NB4 (cell line): ENCODE measurements at regions not wholly inside any gene's neighbourhood (a gene's known extent, or its start where the extent isn't known, plus 50 kb on each side); places are given as distances from the start of the nearest gene placed in this dataset.
"Not testable (repeated sequence)": the region's sequence is repeated elsewhere in the genome, so short reads cannot be mapped to it uniquely, and the experiment has no call there.

ENCODE experiments used
- DNase-seq: peaks from one replicate; pipeline ENCODE4 v3.0.0; 2010; ENCODE audit warnings: low read depth
- H3K4me3 ChIP-seq: one replicate; pipeline ENCODE4 v1.5.1; 2011; ENCODE audit warnings: mild to moderate bottlenecking, low read depth, low read length, moderate library complexity
- CTCF ChIP-seq: IDR thresholded peaks from one replicate; pipeline ENCODE4 v1.5.1; 2012; ENCODE audit warnings: low read depth, low read length
- MYC ChIP-seq: IDR thresholded peaks from 2 replicates; pipeline ENCODE4 v1.6.1; 2011; ENCODE audit warnings: low read depth, low read length
- POLR2A ChIP-seq: IDR thresholded peaks from 2 replicates; pipeline ENCODE4 v1.6.1; 2011; ENCODE audit warnings: mild to moderate bottlenecking; ENCODE audit not compliant: insufficient read length; ENCODE audit errors: extremely low read depth
- TF ChIP-seq, protein P1 (sequence below): IDR thresholded peaks from 2 replicates; pipeline ENCODE4 v1.6.1; 2011; ENCODE audit warnings: low read depth, low read length

DNA sequence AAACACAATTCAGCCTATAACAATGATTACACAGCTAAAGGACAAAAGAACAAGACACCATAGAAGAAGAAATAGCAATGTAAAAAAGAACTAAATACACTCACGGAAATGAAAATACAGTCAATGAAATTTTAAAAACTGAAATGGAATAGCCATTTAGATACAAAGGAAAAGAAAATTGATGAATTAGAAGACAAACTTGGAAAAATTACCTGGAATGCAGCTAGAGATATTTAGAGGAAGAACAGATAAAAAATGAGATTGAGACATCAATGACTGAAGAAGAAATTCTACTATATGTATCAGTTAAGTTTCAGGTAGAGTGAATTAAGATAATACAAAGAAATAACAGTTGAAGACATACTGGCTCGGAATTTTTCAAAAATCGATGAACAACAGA lies 430.4 kb upstream of the NR5A2 start:
- no peak overlapping the region for H3K4me3 ChIP-seq
- TF ChIP-seq POLR2A (no peak), CTCF (no peak), MYC (no peak)
- TF ChIP-seq, protein P1, sequence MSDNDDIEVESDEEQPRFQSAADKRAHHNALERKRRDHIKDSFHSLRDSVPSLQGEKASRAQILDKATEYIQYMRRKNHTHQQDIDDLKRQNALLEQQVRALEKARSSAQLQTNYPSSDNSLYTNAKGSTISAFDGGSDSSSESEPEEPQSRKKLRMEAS: no peak
- no peak for DNase-seq

- DNase-seq: no peak
- TF ChIP-seq, protein P1: no peak
- TF ChIP-seq CTCF (no peak), POLR2A (no peak), MYC (no peak)
- no peak overlapping the region for H3K4me3 ChIP-seq
These were observed 419.1 kb upstream of the NR5A2 start for GRCh38 chr1:199608414-199608813.

- DNase-seq: peak; percentile 82
- H3K4me3 ChIP-seq: no peak overlapping the region
- TF ChIP-seq, protein P1: 0 out of 2 replicates have a peak, but pooled peaks have one; percentile 27
- no peak; the same call in 1 of the 2 replicates for TF ChIP-seq MYC
- TF ChIP-seq POLR2A: no peak
- no peak for TF ChIP-seq CTCF
These were observed 414.3 kb upstream of the NR5A2 start for GRCh38 chr1:199612976-199613774.

GRCh38 chr1:199616947-199617346 lies 410.6 kb upstream of the NR5A2 start:
- TF ChIP-seq, protein P1: no peak
- TF ChIP-seq POLR2A: no peak
- no peak for TF ChIP-seq MYC
- TF ChIP-seq CTCF: no peak
- no peak overlapping the region for H3K4me3 ChIP-seq
- DNase-seq: no peak

- DNase-seq: no peak
- H3K4me3 ChIP-seq: no peak overlapping the region
- no peak for TF ChIP-seq MYC
- TF ChIP-seq POLR2A: no peak
- TF ChIP-seq CTCF: no peak
- TF ChIP-seq, protein P1: no peak
These were observed 408.3 kb upstream of the NR5A2 start for GRCh38 chr1:199619223-199619622.

- not testable (repeated sequence) for DNase-seq
These were observed 401.3 kb upstream of the NR5A2 start for GRCh38 chr1:199626228-199626627.

More at GRCh38 chr1:199626228-199626627, 401.3 kb upstream of the NR5A2 start:
- H3K4me3 ChIP-seq: not testable (repeated sequence)
